AG09309 (cell line): ENCODE measurements at regions not wholly inside any gene's neighbourhood (a gene's known extent, or its start where the extent isn't known, plus 50 kb on each side); places are given as distances from the start of the nearest gene placed in this dataset.

Experiments used
- DNase-seq: peaks from one replicate; pipeline ENCODE4 v3.0.0-alpha.2; 2010; ENCODE audit warnings: low read depth
- H3K4me3 ChIP-seq: 2 replicates; pipeline ENCODE4 v1.5.1; 2011; ENCODE audit warnings: mild to moderate bottlenecking, low read depth, low read length, moderate library complexity; ENCODE audit not compliant: control insufficient read depth
- CTCF ChIP-seq: IDR thresholded peaks from 2 replicates; pipeline ENCODE4 v1.5.1; 2011; ENCODE audit warnings: mild to moderate bottlenecking, low read depth, low read length, inconsistent platforms; ENCODE audit not compliant: insufficient read depth, control insufficient read depth; ENCODE audit errors: missing control alignments

GRCh38 chr13:46995874-46996273, 99.0 kb upstream of the HTR2A start:
- no peak for TF ChIP-seq CTCF
- no peak for DNase-seq
- H3K4me3 ChIP-seq: no peak overlapping the region

- H3K4me3 ChIP-seq: no peak overlapping the region
- no peak for DNase-seq
- no peak for TF ChIP-seq CTCF
These were observed 97.6 kb upstream of the HTR2A start for GRCh38 chr13:46994492-46994891.

- peak; percentile 42 for TF ChIP-seq CTCF
- no peak for DNase-seq
These were observed 95.6 kb upstream of the HTR2A start for GRCh38 chr13:46992383-46992952.

GRCh38 chr13:46983881-46984280, 87.0 kb upstream of the HTR2A start:
- no peak overlapping the region for H3K4me3 ChIP-seq
- no peak for TF ChIP-seq CTCF
- no peak for DNase-seq

More at GRCh38 chr13:46992383-46992952, 95.6 kb upstream of the HTR2A start:
- H3K4me3 ChIP-seq: no peak overlapping the region

GRCh38 chr13:46982856-46983582, 86.2 kb upstream of the HTR2A start:
- no peak overlapping the region for H3K4me3 ChIP-seq
- TF ChIP-seq CTCF: no peak
- no peak for DNase-seq

- no peak for TF ChIP-seq CTCF
- H3K4me3 ChIP-seq: no peak overlapping the region
- DNase-seq: no peak
These were observed 78.3 kb upstream of the HTR2A start for GRCh38 chr13:46975173-46975572.
